ENCODE measurements at regions not wholly inside any gene's neighbourhood (a gene's known extent, or its start where the extent isn't known, plus 50 kb on each side); places are given as distances from the start of the nearest gene placed in this dataset.
"Not testable (repeated sequence)": the region's sequence is repeated elsewhere in the genome, so short reads cannot be mapped to it uniquely, and the experiment has no call there.

GRCh38 chr4:125760956-125761355 is 446.2 kb downstream of the FAT4 start:
- no peak for DNase-seq

GRCh38 chr4:125762537-125762936 is 447.8 kb downstream of the FAT4 start:
- DNase-seq, result no peak

- DNase-seq, result no peak
Measured at GRCh38 chr4:125765941-125766340, 451.2 kb downstream of the FAT4 start.

- DNase-seq, result no peak
Measured at GRCh38 chr4:125770814-125771398, 456.2 kb downstream of the FAT4 start.

- no peak for DNase-seq
Measured at GRCh38 chr4:125772680-125773079, 457.9 kb downstream of the FAT4 start.

GRCh38 chr4:125773502-125773901 is 458.7 kb downstream of the FAT4 start:
- DNase-seq, result no peak

- no peak for DNase-seq
Measured at GRCh38 chr4:125773931-125774330, 459.2 kb downstream of the FAT4 start.

GRCh38 chr4:125776146-125776545 is 461.4 kb downstream of the FAT4 start:
- DNase-seq, result no peak

- no peak for DNase-seq
Measured at GRCh38 chr4:125780164-125780563, 465.4 kb downstream of the FAT4 start.

GRCh38 chr4:125780747-125781146 is 466.0 kb downstream of the FAT4 start:
- DNase-seq, result no peak

GRCh38 chr4:125781651-125782050 is 466.9 kb downstream of the FAT4 start:
- DNase-seq, result no peak

- no peak for DNase-seq
Measured at GRCh38 chr4:125784741-125785140, 470.0 kb downstream of the FAT4 start.

GRCh38 chr4:125787707-125788106 is 473.0 kb downstream of the FAT4 start:
- DNase-seq, result no peak

GRCh38 chr4:125789023-125789422 is 474.3 kb downstream of the FAT4 start:
- no peak for DNase-seq

GRCh38 chr4:125791896-125792295 is 477.1 kb downstream of the FAT4 start:
- no peak for DNase-seq

- DNase-seq, result no peak
Measured at GRCh38 chr4:125794989-125795388, 480.2 kb downstream of the FAT4 start.

GRCh38 chr4:125796138-125796537 is 481.4 kb downstream of the FAT4 start:
- DNase-seq, result no peak

GRCh38 chr4:125797621-125798020 is 482.9 kb downstream of the FAT4 start:
- DNase-seq, result not testable (repeated sequence)

- DNase-seq, result no peak
Measured at GRCh38 chr4:125801373-125801772, 486.6 kb downstream of the FAT4 start.

GRCh38 chr4:125801924-125802323 is 487.2 kb downstream of the FAT4 start:
- DNase-seq, result no peak

GRCh38 chr4:125808022-125808421 is 493.3 kb downstream of the FAT4 start:
- DNase-seq, result no peak

GRCh38 chr4:125808570-125808969 is 493.8 kb downstream of the FAT4 start:
- no peak for DNase-seq

GRCh38 chr4:125811892-125812291 is 497.1 kb downstream of the FAT4 start:
- no peak for DNase-seq

- no peak for DNase-seq
Measured at GRCh38 chr4:125826801-125827695, 512.3 kb downstream of the FAT4 start.

- DNase-seq, result no peak
Measured at GRCh38 chr4:125827696-125828052, 512.9 kb downstream of the FAT4 start.

Measured in T1000 (cell line).